ENCODE measurements at regions not wholly inside any gene's neighbourhood (a gene's known extent, or its start where the extent isn't known, plus 50 kb on each side); places are given as distances from the start of the nearest gene placed in this dataset.

DNA sequence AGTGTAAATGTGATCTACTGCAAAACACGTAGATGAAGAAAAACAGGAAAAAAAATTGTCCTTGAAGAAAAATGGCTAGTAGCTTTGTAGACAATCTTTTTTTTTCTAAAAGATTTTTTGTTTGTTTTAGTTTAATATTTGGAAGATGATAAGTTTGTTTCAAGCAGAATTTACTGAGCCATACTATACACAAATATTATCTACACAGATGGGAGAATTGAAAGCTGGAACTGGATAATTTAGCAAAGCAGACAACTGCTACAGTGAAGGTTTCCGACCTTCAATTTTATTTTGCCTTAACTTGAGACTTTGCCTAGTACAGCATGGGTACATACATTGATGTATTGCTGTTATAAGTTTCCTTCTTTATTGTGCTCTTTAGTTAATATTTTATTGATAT lies 313.0 kb upstream of the PDGFD start:
- TF ChIP-seq CTCF (conservative IDR thresholded peaks at IDR 0.05; ENCODE audit: low read length) (no peak), EZH2phosphoT487 (IDR thresholded peaks at IDR 0.05; ENCODE audit: borderline replicate concordance, low read depth, low read length) (no peak)
